ENCODE measurements at regions not wholly inside any gene's neighbourhood (a gene's known extent, or its start where the extent isn't known, plus 50 kb on each side); places are given as distances from the start of the nearest gene placed in this dataset.

- no peaks in the 10 kb centered on the region for H3K4me1 ChIP-seq (ENCODE audit: low read depth)
- no peaks in the 10 kb centered on the region for H3K9me3 ChIP-seq
- DNase-seq, result no peak
- H3K36me3 ChIP-seq (ENCODE audit: low read depth), result no peaks in the 10 kb centered on the region
- TF ChIP-seq CTCF (IDR thresholded peaks at IDR 0.05), result no peak
- intact Hi-C loops (cut with DNase I, micrococcal nuclease), result no loop called here
- H3K4me3 ChIP-seq, result no peak overlapping the region
- ATAC-seq, result no peak
Observed at GRCh38 chr12:59405992-59406391, 189.8 kb upstream of the SLC16A7 start.

- no peak for TF ChIP-seq CTCF (IDR thresholded peaks at IDR 0.05)
- H3K4me1 ChIP-seq (ENCODE audit: low read depth), result no peaks in the 10 kb centered on the region
- H3K9me3 ChIP-seq, result peaks cover 4% of the 10 kb centered on the region
- no peak for ATAC-seq
- DNase-seq, result no peak
- intact Hi-C loops (cut with DNase I, micrococcal nuclease), result loop anchor here in 1 of 2 donors (5.0 kb wide), 1 partner anchor 403 kb away; no protein-coding TSS in a partner anchor
- H3K4me3 ChIP-seq, result no peak overlapping the region
- no peaks in the 10 kb centered on the region for H3K36me3 ChIP-seq (ENCODE audit: low read depth)
Observed at GRCh38 chr12:59404109-59404650, 191.6 kb upstream of the SLC16A7 start.

GRCh38 chr12:59403259-59403932, 192.4 kb upstream of the SLC16A7 start:
- no peaks in the 10 kb centered on the region for H3K36me3 ChIP-seq (ENCODE audit: low read depth)
- peak in 1 of 3 donors; percentile 77 for DNase-seq
- H3K4me3 ChIP-seq, result no peak overlapping the region
- TF ChIP-seq CTCF (IDR thresholded peaks at IDR 0.05), result peak; percentile 52
- intact Hi-C loops (cut with DNase I, micrococcal nuclease), result loop anchor here in 1 of 2 donors (5.0 kb wide), 1 partner anchor 404 kb away; no protein-coding TSS in a partner anchor
- peak; percentile 65 for ATAC-seq
- no peaks in the 10 kb centered on the region for H3K4me1 ChIP-seq (ENCODE audit: low read depth)
- H3K9me3 ChIP-seq, result peaks cover 4% of the 10 kb centered on the region

DNA sequence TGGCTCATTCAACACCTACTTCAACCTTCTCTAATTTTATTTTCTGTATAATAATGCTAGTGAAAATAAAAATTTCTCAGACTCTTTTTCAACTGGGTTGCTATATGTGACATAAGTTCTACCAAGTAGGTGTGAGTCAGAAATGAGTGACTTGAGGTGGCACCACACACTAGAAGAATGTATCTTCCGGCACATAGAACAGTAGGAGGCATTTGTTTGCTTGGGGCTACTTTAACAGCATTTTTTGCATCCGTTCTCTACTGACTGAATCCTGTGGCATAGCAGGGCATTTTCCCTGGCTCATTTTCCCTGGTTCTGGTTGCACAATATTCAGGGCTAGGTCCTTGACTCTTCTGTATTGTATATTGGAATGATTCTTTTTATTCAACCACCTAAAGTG, 194.0 kb upstream of the SLC16A7 start:
- ATAC-seq (no peak), DNase-seq (no peak)
- intact Hi-C loops (cut with DNase I, micrococcal nuclease), result loop anchor here in 1 of 2 donors (5.0 kb wide), 1 partner anchor 405 kb away; no protein-coding TSS in a partner anchor
- H3K4me1 ChIP-seq (ENCODE audit: low read depth), result no peaks in the 10 kb centered on the region
- no peak overlapping the region for H3K4me3 ChIP-seq
- no peak for TF ChIP-seq CTCF (IDR thresholded peaks at IDR 0.05)
- peaks cover 4% of the 10 kb centered on the region for H3K9me3 ChIP-seq
- no peaks in the 10 kb centered on the region for H3K36me3 ChIP-seq (ENCODE audit: low read depth)

DNA sequence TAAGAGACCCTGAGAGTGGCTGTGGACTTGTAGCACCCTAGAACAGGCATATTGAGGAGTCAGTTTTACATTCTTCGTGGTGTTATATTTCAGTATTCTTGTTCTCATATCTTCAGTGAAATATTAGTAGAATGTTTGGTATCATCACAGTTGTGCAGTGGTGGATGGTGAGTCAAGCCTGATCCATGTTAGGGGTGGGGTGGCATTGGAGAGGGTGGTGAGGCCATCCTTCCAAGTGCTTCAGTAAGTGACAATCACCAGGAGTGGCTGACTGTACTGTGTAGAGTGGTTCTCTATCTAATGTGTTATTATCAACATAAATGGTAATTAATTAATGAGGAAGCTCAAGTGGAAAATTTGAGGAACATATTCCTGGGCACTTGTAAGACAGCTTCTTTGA, 197.7 kb upstream of the SLC16A7 start:
- intact Hi-C loops (cut with DNase I, micrococcal nuclease), result no loop called here
- H3K4me3 ChIP-seq, result no peak overlapping the region
- H3K36me3 ChIP-seq (ENCODE audit: low read depth), result no peaks in the 10 kb centered on the region
- no peaks in the 10 kb centered on the region for H3K4me1 ChIP-seq (ENCODE audit: low read depth)
- no peak for TF ChIP-seq CTCF (IDR thresholded peaks at IDR 0.05)
- peaks cover 4% of the 10 kb centered on the region for H3K9me3 ChIP-seq
- ATAC-seq (no peak), DNase-seq (no peak)
